ENCODE measurements at regions not wholly inside any gene's neighbourhood (a gene's known extent, or its start where the extent isn't known, plus 50 kb on each side); places are given as distances from the start of the nearest gene placed in this dataset.

- no peaks in the 10 kb centered on the region for H3K27me3 Mint-ChIP-seq (ENCODE audit: low read depth)
- Histone ChIP-seq H2BK120ac (ENCODE audit: low read depth, low read length, poor library complexity, severe bottlenecking) (no peak overlapping the region), H3K56ac (ENCODE audit: insufficient read length, low read depth, low read length) (no peak overlapping the region), H3K23me2 (ENCODE audit: insufficient read length, low read depth, low read length, poor library complexity, severe bottlenecking) (no peaks in the 10 kb centered on the region), H3K23ac (ENCODE audit: insufficient read length, low read depth, low read length) (no peak overlapping the region), H3K79me2 (ENCODE audit: insufficient read depth, low read length) (no peaks in the 10 kb centered on the region), H3K14ac (ENCODE audit: insufficient read depth, low read length) (no peak overlapping the region), H2AFZ (ENCODE audit: low read length) (no peak overlapping the region), H4K8ac (replicated peaks; ENCODE audit: insufficient read length, low read depth, low read length) (no peak overlapping the region), H2AK5ac (ENCODE audit: insufficient read length, low read length) (no peak overlapping the region), H3K9ac (ENCODE audit: extremely low read depth, insufficient read length, low read length) (no peak overlapping the region), H3T11ph (ENCODE audit: low read length) (no peak overlapping the region), H4K20me1 (ENCODE audit: control insufficient read depth, insufficient read depth, insufficient read length) (no peaks in the 10 kb centered on the region), H2BK12ac (ENCODE audit: insufficient read length, low read depth, low read length) (no peak overlapping the region), H4K5ac (ENCODE audit: insufficient read length, low read depth, low read length) (no peak overlapping the region), H4K91ac (ENCODE audit: insufficient read length, low read depth, low read length) (no peak overlapping the region), H3K4me2 (ENCODE audit: insufficient read depth, insufficient read length, low read length) (no peak overlapping the region), H2BK20ac (ENCODE audit: low read depth, low read length, poor library complexity, severe bottlenecking) (no peak overlapping the region), H3K4me1 (ENCODE audit: insufficient read depth, low read length) (peaks cover 2% of the 10 kb centered on the region; the same call in 1 of the 2 replicates), H3K79me1 (ENCODE audit: insufficient read depth, low read depth, low read length, poor library complexity, severe bottlenecking) (no peaks in the 10 kb centered on the region), H3K18ac (ENCODE audit: insufficient read length, low read depth, low read length) (no peak overlapping the region), H2BK15ac (ENCODE audit: low read depth, low read length) (no peak overlapping the region), H2BK5ac (ENCODE audit: insufficient read length, low read length) (no peak overlapping the region), H3K9me3 (ENCODE audit: control insufficient read depth, low read depth, low read length) (no peaks in the 10 kb centered on the region), H3K27ac (ENCODE audit: insufficient read length, low read depth, low read length) (no peak overlapping the region), H3K4ac (ENCODE audit: low read depth, low read length) (no peak overlapping the region), H3K27me3 (ENCODE audit: insufficient read depth, low read length) (no peaks in the 10 kb centered on the region)
- peaks cover 0 to 13% of the 10 kb centered on the region in 2 experiments; a peak in 3 of 4 replicates for H3K4me1 Mint-ChIP-seq
- no peak for DNase-seq
- H3K36me3 Mint-ChIP-seq (ENCODE audit: insufficient read depth in 1 of 3, low read depth in 3 of 3) = no peaks in the 10 kb centered on the region
- WGBS (ENCODE audit: extremely low coverage, insufficient read length, low lambda C conversion rate) = no CpG with 5 or more reads among the region's 7 CpGs
- no peak overlapping the region for H3K4me3 Mint-ChIP-seq
- H3K27ac Mint-ChIP-seq = no peak overlapping the region; a peak in 1 of 7 replicates
- no peaks in the 10 kb centered on the region for H3K9me3 Mint-ChIP-seq
- peak; percentile 43; the same call in 2 of the 3 replicates for TF ChIP-seq CTCF (conservative IDR thresholded peaks at IDR 0.05)
Measured at GRCh38 chr18:34942975-34943374, 98.2 kb upstream of the MAPRE2 start.
